Loucy (cell line): ENCODE measurements at regions not wholly inside any gene's neighbourhood (a gene's known extent, or its start where the extent isn't known, plus 50 kb on each side); places are given as distances from the start of the nearest gene placed in this dataset.
"Not testable (repeated sequence)": the region's sequence is repeated elsewhere in the genome, so short reads cannot be mapped to it uniquely, and the experiment has no call there.

ENCODE experiments used
- CTCF ChIP-seq: fragments of 200-600 bp; sonication (generic); conservative IDR thresholded peaks from 2 replicates; pipeline ENCODE4 v1.5.1; 2014; ENCODE audit warnings: mild to moderate bottlenecking, antibody characterized with exemption, low read length
- EZH2phosphoT487 ChIP-seq: fragments of 200-600 bp; IDR thresholded peaks from 2 replicates; pipeline ENCODE4 v1.6.1; 2018; ENCODE audit warnings: antibody characterized with exemption, mild to moderate bottlenecking, moderate library complexity, borderline replicate concordance

GRCh38 chr5:21571196-21571595 lies 1281.9 kb downstream of the CDH12 start:
- TF ChIP-seq CTCF, EZH2phosphoT487: not testable (repeated sequence)
